COLO668 (cell line): ENCODE measurements at regions not wholly inside any gene's neighbourhood (a gene's known extent, or its start where the extent isn't known, plus 50 kb on each side); places are given as distances from the start of the nearest gene placed in this dataset.
A peak's percentile ranks its signal among the peaks of the same experiment; 100 is the strongest.

Source experiments
- DNase-seq: peaks from one replicate; lab custom pipeline; 2025; ENCODE audit not compliant: unreplicated experiment; lab: John Stamatoyannopoulos, UW

DNA sequence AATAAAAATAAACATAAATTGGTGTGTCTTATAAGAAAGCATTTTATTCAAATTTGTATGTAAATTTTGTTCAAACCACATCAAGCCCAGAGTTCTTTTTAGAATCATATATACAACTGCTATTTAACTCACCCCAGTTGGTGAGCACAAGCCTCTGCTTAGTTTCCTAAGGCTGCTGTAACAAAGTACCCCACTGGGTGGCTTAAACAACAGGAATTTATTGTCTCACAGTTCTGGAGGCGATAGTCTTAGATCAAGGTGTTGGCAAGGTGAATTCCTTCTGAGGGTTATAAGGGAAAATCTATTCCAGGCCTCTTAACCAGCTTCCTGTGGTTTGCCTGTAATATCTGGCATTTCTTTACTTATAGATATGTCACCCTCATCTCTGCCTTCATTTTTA is 1133.5 kb downstream of the OLFM4 start:
- DNase-seq = no peak

DNA sequence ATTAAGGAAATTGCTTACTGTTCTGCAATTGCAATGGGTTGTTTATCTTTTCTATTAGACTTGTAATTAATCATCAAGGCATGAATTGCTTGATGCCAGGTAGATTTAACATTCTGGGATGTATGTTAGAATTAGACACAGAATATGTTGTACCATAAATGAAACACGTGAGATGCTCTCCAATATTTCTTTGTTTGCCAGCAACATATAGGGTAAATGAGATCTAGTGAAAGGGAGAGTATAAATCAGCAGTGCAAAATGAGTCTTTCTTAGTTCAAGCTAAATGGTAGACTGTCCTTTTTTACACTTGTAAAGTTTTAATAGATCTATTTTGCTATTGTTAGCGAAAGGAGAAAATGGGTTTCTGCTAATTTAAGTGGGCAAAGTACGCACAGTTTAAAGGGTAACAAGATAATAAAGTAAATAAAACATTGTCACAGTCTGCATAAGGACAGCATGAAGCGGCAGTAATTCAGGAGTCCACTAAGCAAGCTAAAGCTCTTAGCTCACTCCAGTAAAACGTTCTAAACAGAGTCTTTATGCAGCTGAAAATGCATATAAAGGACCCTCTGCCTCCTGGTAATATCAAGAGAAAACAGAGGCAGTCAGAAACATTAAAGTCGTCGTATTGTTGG is 1137.1 kb downstream of the OLFM4 start:
- DNase-seq = no peak

DNA sequence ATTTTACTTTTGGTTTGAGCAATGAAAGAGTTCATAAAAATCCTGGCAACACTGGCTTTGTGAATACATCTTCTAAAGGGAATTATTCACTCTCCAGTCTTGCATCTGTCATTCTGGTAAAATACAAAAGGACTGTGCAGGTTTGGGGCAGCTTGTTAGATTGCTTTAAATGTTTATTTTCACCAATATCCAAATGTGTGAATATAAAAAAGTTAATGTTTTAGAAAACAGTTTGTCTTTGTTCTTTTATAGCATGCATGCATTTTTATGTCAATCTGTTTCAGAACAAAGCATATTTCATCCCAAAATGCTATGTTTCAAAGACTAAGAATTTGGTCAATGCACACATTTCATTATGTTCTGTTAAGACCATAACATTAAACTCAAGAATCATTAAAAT is 1145.4 kb downstream of the OLFM4 start:
- DNase-seq = no peak

DNA sequence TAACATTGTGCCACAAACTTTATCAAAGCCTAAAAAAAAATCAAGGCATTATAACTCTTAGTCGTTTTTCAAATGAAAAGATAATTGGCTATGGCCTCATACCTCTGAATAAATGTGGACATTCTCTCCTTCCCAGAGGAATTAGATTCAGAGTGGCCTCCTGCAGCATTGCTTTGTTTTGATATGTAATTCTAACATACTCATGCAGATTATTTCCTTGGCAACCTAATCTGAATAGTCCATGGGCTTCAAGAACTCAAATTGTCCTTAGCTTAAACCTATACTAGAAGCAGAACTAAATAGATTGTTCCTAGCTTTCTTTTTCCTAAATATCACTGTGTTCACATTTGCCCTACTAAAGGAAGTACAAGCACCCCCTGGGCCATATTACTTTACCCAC is 1146.9 kb downstream of the OLFM4 start:
- no peak for DNase-seq

DNA sequence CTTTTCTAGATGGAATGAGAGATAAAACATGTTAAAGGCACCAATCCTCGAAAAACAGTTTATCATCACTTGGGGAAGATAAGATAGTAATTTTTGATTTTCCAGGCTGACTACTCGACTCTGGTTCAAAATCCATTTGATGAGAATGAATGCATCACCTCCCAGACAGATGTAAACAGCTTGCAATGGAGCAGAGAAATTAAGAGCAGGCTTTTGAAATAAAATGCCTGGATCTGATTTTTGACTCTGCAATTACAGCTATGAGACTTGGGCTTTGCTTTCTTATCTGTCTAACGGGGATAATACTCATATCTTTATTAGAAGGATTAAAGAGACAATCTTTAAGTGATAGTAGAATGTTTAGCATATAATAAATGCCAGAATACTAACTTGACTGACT is 1148.9 kb downstream of the OLFM4 start:
- no peak for DNase-seq

DNA sequence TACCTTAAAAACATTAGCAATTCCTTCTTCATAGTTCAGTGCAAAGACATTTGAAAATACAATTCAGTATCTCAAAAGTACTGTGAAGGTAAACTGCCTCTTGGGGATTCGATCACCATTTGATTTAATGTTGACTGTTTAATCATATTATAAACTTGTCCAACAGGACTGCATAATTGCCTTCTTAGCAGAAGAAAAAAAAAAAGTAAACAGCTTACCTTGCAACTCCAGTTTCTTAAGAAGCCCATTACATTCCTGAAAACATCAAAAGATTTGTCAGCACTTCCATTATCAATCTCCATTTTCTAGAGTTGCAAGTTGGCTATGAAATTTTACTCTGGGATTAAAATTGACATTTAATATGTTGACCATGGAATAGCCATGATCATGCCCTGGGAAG is 1154.6 kb downstream of the OLFM4 start:
- no peak for DNase-seq

DNA sequence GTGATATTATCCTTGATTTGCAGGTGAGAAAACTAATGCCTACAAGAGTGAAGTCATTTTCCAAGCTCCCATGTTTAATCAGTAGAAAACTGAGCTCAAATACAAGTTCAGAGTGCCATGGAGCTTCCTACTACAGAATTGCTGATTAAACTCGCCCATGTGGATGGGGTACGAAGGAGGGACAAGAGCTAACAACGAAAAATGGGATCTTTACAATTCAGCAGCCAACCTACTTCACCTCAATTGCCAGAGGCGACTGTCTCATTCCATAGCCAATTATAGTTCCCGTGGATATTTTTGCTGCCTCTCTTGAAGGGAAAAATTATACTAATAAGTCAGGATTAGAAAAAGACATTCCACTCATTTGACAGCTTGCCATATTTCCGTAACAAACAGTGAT is 1155.1 kb downstream of the OLFM4 start:
- DNase-seq = no peak

DNA sequence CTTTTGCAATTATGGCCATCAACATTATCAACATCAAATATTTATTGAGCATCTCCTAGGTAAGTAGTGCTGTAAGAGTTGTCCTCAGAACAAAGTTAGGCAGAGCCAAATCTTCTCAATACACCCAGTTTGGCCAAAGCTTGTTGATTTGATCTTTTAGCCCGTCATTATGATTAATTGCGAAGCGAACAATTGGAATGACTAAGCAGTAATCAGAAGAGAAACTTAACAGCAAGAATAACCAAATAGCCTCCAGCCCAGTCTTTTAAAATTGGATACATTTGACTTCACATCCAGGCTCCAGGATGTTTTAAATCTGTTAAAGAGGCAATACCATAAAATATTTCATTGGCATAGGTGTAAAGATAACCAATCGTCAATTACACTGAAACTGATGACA is 1156.0 kb downstream of the OLFM4 start:
- DNase-seq = no peak

DNA sequence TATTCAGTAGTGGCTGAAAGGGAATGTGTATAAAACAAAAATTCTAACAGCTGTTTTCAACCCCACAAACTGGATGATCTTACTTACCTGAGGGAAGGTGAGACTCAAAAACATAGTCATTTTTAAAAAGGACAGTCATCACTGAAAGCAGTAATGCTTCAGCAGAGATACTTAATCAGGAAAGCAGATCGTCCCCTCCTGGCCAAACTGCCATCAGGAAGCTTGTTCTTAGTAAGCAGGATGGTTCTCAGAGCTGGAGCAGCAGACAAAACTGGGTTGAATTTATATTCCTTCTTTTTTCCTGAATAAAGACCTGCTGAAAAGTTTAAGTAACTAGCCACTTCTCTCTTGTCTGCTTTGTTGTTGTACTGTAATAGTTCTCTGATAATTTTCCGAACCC is 1156.5 kb downstream of the OLFM4 start:
- DNase-seq = no peak

DNA sequence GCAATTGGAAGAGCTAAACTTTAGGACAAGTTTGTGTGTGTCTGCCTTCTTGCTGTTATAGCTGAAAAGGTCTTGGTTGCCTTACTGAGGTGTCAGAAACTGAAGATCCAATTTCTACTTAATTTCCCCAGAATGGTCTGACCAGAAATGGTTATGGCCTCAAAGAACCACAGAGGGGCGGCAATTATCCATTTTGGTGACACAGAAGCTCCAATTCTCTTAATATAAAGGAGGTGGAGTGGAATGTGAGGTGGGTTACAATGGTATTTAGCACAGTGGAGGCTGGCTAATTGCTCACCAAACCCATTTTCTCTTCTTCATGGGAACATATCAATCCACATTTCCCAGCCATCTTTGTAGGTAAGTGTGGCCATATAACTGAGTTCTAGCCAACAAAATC is 1157.2 kb downstream of the OLFM4 start:
- peak; percentile 22 for DNase-seq

DNA sequence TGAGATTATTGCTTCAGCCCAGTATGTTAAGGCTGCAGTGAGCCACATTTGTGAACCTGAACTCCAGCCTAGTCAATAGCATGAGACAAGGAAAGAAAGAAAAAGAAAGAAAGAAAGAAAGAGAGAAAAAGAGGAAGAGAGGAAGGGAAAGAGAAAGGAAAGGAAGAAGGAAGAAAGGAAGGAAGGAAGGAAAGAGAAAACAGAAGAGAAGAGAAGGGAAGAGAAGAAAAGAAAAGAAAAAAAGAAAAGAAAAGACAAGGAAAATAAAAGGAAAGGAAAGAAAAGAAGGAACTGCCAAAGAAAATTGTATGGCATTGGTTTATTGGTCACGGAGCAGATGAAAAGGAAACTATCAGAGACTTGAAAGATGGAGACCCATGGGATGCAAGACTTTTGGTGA is 1158.8 kb downstream of the OLFM4 start:
- DNase-seq = no peak

DNA sequence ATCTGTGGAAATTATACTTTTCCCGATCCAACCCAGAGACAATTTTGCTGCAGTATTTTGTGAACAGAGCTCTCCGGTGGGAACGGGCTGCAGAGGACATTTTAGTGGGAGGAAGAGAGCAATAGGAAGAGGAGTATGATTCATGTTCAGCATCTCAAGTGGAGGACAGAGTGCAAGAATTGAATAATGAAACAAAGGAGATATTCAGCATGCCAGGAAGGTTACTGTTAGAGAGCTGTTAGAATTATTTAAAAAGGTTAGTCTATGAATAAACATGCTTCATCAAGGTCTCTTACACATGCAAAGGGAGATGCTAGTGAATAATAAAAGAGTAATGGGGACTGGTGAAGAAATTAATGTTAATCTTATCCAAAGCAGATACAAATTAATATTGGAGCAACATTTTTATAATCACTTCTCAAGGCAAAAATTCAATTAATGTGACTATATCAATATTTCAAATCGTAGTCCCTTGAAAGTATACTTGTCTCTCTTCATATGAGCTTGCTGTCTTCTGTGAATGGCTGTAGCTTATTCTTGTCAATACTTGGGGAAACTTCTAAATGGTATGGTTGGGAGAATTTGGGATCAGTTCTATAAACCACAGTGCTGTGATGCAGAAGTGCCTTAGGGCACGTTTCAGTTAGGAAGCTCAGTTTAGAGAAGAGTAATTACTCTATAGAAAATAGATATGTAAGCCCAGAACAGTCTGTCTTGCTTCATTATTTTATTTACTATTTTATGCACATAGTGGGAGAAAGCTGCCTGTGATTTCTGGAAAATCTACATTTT is 1165.8 kb downstream of the OLFM4 start:
- DNase-seq = no peak

DNA sequence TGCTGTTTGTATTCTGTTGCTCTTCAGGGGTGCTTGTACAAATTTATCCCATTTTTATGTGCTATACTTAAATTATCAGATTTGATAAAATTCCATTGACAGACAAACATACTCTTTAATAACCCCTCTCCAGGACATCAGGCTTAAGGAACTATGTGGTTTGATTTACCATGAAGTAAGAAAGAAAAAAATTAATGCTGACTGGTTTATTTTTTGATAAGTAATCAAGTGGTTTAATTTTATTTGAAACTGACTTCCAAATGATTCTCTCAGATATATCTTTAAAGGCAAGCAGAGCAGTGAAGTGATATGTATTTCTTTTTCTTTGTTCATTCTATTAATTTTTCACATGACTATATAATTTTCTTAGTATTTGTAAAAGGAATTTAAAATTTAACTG is 1168.1 kb downstream of the OLFM4 start:
- DNase-seq = no peak

DNA sequence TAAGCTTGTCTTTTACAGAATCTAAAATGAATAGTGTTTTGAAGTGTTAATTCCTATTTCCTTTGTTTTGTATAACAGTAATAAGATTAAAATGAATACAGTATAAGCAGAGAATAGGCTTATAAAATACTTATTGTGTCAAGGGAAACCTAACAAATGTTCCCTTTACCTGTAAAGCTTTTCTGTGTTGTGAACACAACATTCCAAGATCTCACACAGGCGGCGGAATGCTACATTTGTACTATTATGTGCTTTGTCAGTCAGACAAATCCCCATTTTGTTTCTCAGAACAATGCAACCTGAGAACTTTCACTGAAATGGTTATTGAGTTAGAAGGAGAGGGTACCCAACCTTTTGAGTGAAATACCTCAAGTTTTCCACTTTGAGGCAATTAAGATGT is 1170.3 kb downstream of the OLFM4 start:
- DNase-seq = no peak

DNA sequence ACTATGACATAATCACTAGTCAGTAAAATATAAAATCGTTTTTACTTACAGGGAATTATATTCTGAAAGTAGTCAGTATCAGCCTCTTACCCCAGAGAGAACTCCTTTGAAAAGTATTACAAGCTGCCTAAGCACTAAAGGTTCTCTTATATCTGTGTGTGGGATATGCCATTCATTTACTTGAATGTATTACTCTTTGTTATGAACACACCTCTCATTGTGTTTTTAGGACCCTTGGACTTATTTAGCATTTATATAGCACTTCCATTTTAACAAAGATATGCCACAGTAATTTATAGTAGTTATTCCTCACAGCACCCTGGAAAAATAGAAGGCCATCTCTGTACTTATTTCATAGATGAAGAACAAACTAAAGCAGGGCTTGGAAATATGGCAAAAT is 1178.0 kb downstream of the OLFM4 start:
- no peak for DNase-seq

DNA sequence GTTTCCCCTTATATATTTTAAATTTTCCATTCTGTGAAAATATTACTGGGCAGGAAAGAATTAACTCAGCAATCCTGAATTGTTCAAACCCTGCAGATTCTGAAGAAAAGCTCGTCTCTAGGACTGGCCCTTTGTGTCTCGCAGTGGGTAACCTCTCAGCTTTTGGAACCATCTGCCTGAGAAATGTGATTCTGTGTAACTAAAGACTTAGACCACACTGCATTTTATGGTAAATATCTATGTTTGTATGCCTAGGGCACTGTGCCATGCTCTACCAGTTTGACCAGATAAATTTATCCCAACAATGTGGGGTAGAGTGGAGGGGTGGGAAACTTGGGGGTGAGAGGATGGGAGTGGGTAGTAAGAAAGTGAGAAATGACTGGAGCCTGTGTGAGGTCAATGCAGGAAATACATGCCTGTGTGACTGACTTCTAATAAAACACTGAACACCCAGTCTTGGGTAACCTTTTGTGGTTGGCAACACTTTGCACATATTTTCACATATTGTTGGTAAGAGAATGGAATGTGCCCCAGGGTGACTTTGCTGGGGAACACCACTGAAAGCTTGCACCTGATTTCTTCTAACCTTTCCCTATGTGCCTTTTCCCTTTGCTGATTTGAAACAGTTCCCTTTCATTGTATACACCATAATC is 1181.9 kb downstream of the OLFM4 start:
- no peak for DNase-seq

DNA sequence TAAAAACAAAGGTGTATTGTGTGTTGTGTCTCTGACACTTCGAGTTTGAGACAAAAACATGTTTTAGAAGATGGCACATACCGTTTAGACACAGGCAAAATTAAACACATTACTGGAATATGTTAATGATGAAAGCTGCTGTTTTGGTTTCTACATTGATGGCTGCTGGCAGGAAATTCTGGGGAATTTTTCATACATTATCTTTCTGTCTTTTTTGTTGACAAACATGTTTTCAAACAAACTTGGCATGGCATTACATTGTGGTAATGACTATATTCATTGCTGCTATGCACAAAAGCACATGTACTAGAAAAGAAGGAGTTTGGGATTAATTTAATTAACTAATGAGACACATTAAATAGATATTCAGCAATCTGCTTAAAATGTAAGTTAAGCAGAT is 1187.6 kb downstream of the OLFM4 start:
- no peak for DNase-seq

DNA sequence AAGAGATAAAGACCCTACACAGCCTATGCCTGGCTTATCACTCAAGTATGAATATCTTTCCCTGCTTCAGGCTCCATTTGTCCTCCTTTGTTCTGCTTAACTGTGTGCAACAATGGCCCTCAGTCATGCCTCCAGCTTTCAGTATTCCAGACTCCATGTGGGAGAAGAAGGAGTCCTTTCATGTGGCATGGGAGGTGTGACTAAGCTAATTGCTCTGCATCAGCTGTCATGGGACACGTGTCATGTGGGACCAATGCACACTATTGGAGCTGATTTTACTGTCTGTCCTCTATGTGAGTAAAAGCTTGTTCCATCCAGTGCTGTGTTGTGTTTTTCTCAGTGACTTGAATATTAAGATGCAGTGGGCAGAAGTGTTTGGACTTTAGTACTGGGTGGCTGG is 1198.3 kb downstream of the OLFM4 start:
- DNase-seq = no peak

DNA sequence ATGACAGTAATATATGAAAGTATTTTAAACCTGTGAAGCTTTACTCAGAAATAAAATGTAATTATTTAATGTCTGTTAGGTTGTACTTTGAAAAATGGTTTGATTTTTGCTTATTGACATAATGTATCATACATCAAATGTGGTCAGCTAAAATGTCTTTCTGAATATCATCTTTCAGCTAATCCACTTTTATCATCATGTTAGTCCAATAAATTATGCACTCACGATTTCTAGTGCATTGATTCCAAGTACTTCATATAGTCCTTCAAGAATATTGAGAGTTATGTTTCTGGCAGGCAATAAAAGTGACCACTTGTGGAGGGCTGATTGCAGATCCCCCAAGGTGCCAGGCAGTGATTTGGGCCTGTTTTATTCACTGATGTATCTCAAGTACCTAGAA is 1204.1 kb downstream of the OLFM4 start:
- DNase-seq = no peak

DNA sequence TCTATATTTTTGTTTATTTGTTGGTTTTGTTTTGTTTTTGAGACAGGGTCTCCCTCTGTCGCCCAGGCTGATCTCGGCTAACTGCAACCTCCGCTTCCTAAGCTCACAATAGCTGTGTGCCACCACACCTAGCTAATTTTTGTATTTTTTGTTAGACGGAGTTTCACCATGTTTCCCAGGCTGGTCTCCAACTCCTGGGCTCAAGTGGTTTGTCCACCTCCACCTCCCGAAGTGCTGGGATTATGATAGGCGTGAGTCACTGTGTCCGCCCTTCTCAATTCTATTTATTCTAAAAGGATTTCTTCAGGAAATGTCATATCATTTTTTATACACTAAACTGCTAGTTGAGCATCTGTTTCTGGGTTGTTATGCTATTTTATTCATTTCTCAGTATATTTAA is 1206.0 kb downstream of the OLFM4 start:
- DNase-seq = no peak

DNA sequence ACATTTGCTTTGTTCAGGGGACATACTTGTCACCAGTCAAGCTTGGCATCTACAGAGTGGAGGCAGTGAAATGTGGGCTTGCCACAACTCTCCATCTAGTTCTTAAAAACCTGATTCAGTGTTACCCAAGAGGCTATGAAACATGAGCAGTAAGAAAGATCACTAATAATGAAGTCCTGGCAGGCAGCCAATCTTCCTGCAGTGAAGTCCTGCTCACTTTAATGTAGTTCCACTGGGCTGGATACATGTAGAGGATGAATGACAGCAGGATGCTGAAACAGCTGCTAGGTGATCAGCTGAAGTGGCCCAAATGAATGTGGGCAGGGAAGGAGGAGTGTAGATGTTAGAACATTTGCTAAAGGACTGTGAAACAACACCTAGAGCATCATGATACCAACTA is 1213.1 kb downstream of the OLFM4 start:
- DNase-seq = peak; percentile 89

DNA sequence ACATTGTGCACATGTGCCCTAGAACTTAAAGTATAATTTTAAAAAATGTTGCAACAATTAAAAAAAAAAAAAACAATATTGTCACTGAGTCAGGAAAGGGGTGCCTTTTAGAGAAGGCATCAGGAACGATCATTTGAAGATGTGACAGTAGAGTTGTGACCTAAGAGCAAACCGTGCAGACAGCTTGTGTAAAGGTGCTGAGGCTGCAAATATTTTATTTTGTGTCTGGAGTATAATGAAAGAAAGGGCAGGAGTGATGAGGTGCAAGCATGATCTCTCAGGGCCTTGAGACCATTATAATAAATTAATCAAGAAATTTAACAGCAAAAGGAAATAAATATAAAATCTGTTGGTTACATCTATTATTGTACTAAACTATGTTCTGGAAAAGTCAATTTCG is 1219.7 kb downstream of the OLFM4 start:
- DNase-seq = no peak
